ENCODE measurements at regions not wholly inside any gene's neighbourhood (a gene's known extent, or its start where the extent isn't known, plus 50 kb on each side); places are given as distances from the start of the nearest gene placed in this dataset.

DNA sequence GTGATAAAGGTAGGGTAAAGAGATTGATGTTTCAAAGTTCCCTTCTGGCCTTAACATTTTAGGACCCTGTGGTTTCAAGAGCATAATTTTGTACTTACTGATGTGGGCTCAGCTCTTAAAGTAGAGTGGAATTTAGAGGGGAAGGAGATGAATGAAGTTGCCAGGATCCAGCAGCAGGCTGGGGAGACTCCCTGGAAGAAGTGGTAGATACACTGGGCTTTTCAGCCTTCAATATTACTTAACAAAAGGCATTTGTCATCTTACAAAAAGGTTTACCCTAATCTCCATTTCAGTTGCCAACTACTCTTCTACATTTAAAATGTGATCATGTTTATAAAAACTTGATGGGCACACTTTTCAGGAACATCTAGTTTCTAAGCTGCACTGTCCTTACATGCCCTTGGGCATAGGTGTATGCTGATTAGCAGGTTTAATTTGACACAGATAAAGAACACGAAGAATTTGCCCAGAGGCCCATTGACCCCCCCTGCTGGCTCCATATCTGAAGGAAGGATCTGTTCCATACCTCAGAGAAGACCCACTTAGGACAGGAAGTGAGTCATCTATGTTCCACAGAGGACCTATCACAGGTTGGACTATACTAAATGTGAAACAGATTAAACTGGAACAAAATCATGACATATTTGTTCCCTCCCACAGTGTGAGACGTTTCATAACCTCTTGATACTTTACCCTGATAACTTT is 93.0 kb upstream of the LPP start:
- H3K4me3 ChIP-seq (ENCODE audit: low read depth, low read length): no peak overlapping the region
- ChIA-PET CTCF (interaction anchor here (1.4 to 3.0 kb wide), 2 partner anchors 11 to 321 kb away, joined by 4 to 8 read pairs; no protein-coding TSS in a partner anchor), POLR2A (no interaction called here)
- no peak for DNase-seq (ENCODE audit: low read depth, low spot score)
- TF ChIP-seq, protein P1, sequence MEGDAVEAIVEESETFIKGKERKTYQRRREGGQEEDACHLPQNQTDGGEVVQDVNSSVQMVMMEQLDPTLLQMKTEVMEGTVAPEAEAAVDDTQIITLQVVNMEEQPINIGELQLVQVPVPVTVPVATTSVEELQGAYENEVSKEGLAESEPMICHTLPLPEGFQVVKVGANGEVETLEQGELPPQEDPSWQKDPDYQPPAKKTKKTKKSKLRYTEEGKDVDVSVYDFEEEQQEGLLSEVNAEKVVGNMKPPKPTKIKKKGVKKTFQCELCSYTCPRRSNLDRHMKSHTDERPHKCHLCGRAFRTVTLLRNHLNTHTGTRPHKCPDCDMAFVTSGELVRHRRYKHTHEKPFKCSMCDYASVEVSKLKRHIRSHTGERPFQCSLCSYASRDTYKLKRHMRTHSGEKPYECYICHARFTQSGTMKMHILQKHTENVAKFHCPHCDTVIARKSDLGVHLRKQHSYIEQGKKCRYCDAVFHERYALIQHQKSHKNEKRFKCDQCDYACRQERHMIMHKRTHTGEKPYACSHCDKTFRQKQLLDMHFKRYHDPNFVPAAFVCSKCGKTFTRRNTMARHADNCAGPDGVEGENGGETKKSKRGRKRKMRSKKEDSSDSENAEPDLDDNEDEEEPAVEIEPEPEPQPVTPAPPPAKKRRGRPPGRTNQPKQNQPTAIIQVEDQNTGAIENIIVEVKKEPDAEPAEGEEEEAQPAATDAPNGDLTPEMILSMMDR (IDR thresholded peaks at IDR 0.05; ENCODE audit: insufficient read depth, low read length, missing control alignments): no peak

DNA sequence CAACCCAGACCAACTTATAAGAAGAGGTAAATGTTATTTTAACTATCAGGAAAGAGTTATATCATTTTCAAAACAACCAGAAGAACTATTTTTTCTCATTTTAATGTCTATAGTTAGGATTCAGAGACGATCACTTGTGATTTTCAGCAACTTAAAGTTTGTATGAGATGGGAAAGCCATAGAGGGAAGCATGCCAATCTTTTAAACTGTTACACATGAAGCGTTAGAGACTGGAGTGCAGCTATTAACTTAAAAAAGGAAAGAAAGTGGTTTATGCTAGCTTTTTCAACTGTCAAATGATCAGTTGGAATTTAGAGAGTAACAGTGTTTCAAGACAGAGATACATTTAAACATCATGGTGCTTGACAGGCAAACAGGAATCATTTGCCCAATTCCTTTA is 91.7 kb upstream of the LPP start:
- POLR2A ChIA-PET: no interaction called here

DNA sequence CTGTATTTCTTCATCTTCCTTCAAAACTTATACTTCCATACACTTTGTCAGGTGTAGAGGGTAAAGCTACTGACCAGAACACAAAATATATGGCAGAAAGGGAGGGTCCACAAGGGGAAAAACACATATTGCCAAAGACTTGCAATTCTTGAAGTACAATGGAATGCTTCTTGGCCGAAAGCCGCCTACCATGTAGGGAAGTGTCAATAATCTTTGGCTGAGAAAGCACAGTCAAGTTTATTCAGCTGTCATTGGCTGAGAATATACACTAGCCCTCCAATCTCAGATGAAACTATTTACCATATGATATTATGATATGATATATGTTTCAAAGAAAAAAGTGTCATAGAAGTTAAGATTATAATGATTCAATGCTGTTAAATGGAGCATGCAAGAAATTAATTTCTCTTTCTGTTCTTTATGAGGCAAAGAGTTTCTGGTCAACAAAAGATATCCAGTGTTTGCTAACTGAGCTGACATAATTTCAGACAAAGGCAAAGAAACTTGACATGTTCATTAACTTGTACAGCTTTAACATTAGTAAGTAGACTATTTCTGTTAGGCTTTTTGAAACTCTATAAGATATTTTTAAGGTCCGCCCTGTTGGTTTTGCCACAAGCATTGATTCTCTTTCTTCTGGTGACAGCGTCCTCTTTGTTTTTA is 89.0 kb upstream of the LPP start:
- no peak for DNase-seq (ENCODE audit: low read depth, low spot score)
- ChIA-PET CTCF (interaction anchor here (1.1 to 1.8 kb wide), 3 partner anchors 11 to 324 kb away, joined by 3 to 6 read pairs (median 4); no protein-coding TSS in a partner anchor), POLR2A (interaction anchor here (0.6 kb wide), 1 partner anchor 425 kb away, joined by 3 read pairs; no protein-coding TSS in a partner anchor)
- no peak overlapping the region for H3K4me3 ChIP-seq (ENCODE audit: low read depth, low read length)
- TF ChIP-seq, protein P1 (IDR thresholded peaks at IDR 0.05; ENCODE audit: insufficient read depth, low read length, missing control alignments): no peak

More for the DNA sequence above, 91.7 kb upstream of the LPP start:
- no peak overlapping the region for H3K4me3 ChIP-seq (ENCODE audit: low read depth, low read length)
- TF ChIP-seq, protein P1 (IDR thresholded peaks at IDR 0.05; ENCODE audit: insufficient read depth, low read length, missing control alignments): no peak
- no peak for DNase-seq (ENCODE audit: low read depth, low spot score)
- CTCF ChIA-PET: interaction anchor here (3.0 kb wide), 1 partner anchor 12 kb away, joined by 8 read pairs; no protein-coding TSS in a partner anchor

DNA sequence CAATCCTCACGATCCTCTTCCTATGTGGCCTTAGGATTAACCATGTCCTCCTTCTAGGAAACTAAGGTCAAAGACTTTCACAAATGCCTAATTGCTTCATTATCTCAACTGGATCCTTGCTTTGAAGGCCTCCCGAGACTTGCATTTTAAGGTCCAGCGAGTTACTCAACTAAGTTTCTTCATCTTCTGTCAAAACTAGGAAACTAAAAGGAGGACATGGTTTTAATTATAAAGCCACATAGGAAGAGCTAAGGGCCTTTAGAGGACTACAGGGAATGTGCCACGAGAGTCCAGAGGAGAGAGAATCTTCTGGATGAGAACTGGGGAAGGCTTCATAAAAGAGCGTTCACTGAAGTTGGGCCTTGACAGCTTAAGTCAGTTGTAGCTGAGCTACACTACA is 87.8 kb upstream of the LPP start:
- H3K4me3 ChIP-seq (ENCODE audit: low read depth, low read length): no peak overlapping the region
- ChIA-PET CTCF (interaction anchor here (1.8 kb wide), 1 partner anchor 325 kb away, joined by 6 read pairs; no protein-coding TSS in a partner anchor), POLR2A (no interaction called here)
- TF ChIP-seq, protein P1 (IDR thresholded peaks at IDR 0.05; ENCODE audit: insufficient read depth, low read length, missing control alignments): no peak
- DNase-seq (ENCODE audit: low read depth, low spot score): no peak

DNA sequence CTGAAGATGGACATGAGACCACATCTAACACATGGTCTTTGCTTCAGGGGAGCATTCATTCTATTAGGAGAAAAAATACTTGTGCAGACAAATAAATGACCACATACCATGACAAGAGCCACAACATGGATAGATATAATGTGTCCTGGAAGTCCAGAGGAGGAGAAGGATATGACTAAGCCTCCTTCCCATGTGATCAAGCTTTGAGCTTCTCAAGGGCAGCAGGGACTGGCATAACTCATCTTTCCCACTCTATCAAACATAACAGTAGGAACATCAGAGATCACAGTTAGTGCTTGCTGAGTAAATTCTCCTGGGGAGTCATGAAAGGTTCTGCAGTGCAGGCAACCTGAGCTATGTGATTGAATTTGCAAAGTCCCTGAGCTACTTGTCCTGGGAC is 86.0 kb upstream of the LPP start:
- TF ChIP-seq, protein P1 (IDR thresholded peaks at IDR 0.05; ENCODE audit: insufficient read depth, low read length, missing control alignments): no peak
- ChIA-PET CTCF (interaction anchor here (1.0 kb wide), 1 partner anchor 320 kb away, joined by 3 read pairs; no protein-coding TSS in a partner anchor), POLR2A (no interaction called here)
- no peak for DNase-seq (ENCODE audit: low read depth, low spot score)
- no peak overlapping the region for H3K4me3 ChIP-seq (ENCODE audit: low read depth, low read length)

DNA sequence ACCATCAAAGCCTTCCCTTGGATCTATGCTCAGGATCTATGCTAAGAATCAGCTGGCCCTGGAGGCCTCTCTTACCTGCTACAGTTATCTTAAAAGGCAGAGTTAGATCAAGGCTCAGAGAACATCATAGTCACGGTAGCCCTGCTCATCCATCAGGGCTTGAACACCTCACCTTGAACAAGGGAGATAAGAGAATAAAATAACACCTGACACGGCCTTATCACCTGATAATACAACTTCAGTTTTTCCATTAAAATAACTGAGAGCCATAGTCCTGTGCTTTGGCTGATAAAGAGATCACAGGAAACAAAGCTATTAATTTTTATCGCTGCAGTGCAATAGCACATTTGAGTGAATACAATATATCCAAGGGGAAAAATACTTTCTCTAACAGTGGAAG is 85.6 kb upstream of the LPP start:
- no peak overlapping the region for H3K4me3 ChIP-seq (ENCODE audit: low read depth, low read length)
- TF ChIP-seq, protein P1 (IDR thresholded peaks at IDR 0.05; ENCODE audit: insufficient read depth, low read length, missing control alignments): no peak
- ChIA-PET CTCF (interaction anchor here (1.0 kb wide), 2 partner anchors 11 to 321 kb away, joined by 3 read pairs; no protein-coding TSS in a partner anchor), POLR2A (no interaction called here)
- no peak for DNase-seq (ENCODE audit: low read depth, low spot score)
